Stimulated activated CD4-positive, alpha-beta T cell treated with anti-CD3 and anti-CD28 coated beads, Interleukin-1b, Interleukin-23, amount 100 ng/mL, for 24 hours (primary cell): ENCODE measurements at regions not wholly inside any gene's neighbourhood (a gene's known extent, or its start where the extent isn't known, plus 50 kb on each side); places are given as distances from the start of the nearest gene placed in this dataset.

Experiments
- DNase-seq, 4 experiments: peaks; one replicate each; pipeline ENCODE4 v3.0.0-alpha.2; 2020; ENCODE audit warnings: low read depth in 4 of 4, low spot score in 1 of 4

DNA sequence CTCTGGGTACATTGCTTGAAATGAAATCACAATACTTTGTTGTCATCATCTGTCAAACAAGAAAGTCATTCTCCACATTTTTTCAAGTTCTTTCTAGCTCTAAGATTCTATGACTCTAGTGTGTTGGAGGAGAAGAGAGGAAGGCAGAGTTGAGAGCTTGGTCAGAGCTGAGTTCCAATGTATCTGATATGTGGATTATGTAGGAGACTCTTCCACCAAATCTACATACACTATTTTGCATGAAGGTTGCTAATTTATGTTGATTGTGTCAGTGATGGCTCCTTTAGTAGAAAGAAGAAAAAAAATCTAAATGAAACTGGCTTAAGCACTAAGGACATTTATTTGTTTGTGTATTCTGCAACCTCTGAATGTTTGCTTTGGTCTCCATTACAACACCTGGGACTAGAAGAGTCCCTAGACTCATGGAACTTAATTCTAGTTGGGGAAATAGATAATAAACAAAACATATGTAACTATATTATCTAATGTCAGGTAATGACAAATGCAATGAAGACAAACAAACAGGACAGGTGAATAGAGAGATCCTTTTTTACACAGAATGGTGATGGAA is 691.9 kb downstream of the UQCRFS1 start:
- DNase-seq: no peak

- no peak for DNase-seq
Measured at GRCh38 chr19:28519952-28520861, 692.7 kb downstream of the UQCRFS1 start.

- no peak for DNase-seq
Measured at GRCh38 chr19:28519218-28519779, 693.7 kb downstream of the UQCRFS1 start.

DNA sequence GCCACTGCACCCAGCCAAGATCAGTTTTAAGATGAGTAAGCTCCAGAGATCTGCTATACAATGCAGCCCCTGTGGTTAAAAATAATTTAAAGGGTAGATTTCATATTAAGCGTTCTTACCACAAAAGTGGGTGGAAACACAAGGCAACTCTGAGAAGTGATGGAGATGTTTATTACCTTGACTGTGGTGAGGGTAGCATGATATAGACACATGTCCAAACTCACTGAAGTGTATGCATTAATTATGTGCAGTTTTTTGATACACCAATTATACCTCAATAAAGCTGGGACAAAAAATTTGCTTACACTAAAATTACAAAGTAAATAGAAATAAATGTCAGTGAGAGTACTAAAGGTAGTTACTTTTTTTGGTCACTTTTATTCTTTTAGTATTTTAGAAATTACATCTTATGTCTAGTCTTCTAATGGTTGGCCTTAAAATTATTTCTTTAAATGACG is 696.5 kb downstream of the UQCRFS1 start:
- DNase-seq: no peak

DNA sequence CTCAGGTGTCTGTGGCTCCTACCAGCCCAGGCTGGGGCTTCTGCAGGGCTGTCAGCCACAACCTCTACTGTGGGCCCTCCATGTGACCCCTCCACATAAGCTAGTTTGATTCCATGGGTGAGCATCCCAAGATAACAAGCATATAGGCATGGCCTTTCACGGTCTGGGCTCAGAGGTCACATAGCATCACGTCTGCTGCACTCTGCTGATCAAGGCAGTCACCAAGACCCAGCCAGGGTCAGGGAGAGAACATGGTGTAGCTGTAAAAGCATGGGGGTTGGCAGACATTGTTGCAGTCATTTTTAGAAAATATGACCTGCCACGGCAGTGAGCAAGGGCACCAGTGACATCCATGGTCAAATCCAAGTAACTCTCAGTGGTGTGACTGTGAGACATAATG is 698.8 kb downstream of the UQCRFS1 start:
- DNase-seq: no peak

DNA sequence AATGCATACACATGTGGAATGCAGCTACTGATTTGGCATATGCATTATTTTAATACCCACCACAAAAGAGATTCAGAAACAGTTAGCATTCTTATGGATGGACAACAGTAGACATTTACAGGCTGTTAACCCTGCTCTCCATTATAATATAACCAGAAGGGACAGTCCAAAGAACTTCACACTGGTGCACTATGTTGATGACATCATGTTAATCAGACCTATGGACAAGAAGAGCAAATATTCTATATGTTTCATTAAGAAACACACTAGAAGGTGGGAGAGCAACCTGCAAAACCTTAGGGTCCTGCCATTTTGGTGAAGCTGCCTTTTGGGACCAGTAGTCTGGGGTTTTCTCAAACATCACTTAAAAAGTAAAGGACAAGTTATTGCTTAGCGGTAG is 701.3 kb downstream of the UQCRFS1 start:
- DNase-seq: no peak

DNA sequence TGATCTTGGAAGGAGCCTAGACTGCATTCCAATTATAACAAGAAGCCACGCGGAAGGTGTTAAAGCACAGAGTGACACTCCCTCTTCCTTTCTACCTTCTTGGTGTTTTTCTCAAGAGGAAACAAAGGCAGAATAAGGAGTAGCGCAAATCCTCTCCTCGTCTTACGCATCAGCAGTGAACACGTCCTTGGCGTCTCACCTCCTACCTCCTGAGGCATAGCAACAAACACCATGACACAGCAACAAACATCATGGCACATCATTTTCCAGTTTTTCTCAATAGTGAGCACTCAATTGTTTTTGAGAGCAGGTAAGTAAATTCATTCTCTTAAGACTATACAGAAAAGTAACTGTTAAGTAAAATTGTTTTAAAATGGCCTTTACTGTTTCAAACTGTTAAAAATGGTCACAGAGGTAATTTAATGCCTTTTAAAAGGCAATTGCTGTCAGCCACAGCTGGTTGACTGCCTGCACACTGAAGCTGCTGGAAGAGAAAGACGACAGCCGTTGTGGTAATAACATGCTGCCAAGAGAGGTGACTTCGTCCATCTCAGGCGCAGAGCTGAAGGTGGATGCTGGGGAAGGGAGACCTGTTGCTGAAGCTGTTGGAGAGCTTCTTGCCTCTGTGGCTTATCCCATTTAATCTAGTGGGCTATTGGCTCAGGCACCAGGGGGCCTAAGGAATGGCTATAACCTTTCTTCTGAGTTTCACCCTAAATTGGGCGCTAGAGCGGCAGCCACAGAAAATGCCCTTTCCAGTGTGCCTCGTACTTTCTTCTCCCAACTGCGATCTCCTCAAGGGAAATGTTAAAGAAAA is 703.7 kb downstream of the UQCRFS1 start:
- DNase-seq: no peak

DNA sequence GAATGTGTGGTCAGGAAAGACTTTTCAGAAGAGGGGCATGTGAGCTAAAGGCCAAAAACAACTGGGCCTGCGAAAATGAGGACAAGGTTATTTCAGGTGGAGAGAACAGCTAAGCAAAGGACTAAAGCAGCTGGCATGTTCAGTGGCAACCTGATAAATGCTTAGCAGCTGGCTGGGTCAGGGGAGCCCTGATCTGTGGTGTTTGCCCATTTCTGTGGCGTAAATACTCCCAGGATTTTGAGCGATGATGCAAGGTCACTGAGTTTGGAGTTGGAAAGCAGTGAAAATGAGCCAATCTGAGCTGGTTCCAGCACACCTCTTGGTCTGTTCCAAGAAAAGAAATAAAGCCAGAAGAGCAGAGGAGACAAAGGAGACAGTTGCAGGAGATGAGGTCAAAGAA is 704.3 kb downstream of the UQCRFS1 start:
- no peak for DNase-seq

GRCh38 chr19:28505933-28506332 is 707.0 kb downstream of the UQCRFS1 start:
- DNase-seq: no peak

DNA sequence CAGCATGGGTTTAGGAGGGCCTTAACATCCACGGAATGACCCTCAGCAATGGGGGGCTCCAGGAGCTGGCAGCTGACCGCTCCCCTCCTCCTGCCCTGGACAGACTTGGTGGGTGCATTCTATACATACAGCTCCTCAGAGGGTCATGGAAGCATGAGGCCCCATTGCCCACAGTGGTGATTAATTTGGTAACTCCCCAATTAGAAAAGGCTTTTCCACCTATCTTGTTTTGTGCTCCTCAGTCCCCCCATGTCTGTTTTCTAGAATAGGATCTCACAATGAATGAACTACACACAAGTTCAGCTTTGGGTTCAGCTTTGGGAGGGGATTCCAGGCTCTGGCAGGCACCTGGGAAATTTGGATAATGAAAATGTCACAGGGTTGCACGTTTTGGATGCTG is 707.8 kb downstream of the UQCRFS1 start:
- DNase-seq: no peak

DNA sequence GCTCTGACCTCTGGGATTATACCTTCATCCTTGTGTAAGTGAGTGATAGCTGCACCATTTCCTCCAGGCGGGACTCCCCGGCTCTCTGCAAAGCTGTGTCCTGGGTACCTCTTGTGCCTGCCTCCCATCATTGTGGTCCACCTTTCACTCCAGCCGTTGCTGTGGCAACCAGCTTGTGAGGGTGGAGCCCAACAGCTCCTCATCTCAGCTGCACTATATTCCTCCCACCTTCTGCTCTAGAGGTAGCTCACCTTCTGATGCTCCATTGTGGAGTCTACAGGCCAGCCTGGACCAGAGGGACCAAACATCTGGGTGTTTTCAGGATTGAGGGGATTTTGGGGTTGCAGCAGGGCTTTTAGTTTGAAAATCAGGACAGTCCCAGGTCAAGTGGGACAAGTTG is 708.2 kb downstream of the UQCRFS1 start:
- DNase-seq: no peak

DNA sequence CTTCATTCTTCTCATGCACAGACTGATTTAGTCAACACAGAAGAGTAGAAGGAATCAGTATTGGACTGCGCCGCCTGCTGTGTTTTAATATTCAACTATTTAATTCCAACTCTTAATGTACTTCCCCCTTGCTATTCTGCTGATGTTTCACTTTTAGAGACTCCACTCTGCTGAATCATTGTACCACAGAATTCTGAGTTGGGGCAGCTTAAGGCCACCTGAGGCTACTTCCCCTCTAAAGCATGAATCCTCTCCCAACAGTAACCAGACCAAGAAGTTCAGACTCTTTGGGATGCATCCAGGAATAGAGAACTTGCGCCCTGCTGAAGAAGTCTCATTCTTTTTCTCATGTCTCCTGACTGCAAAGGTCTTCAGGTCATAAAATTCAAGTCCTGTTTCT is 708.8 kb downstream of the UQCRFS1 start:
- no peak for DNase-seq

GRCh38 chr19:28502879-28503734 is 709.8 kb downstream of the UQCRFS1 start:
- DNase-seq: no peak

DNA sequence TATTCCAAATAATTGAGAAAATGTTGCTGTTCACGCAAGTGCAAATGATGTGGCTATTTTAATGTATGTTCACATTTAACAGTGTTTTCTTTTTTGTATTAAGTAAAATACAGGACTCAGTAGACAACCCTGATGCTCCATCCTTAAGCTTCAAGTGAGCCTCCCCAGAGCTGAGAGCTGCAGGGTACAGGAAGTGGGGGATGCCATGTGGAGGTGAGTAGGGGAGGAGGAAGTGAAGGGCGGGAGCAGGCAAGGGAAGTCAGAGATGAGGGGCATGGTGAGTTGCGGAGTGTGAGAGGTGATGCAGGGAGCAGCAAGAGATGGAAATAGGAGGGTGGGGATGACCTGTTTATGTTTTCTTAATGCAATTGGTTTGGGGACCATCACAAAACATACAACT is 711.0 kb downstream of the UQCRFS1 start:
- no peak for DNase-seq

GRCh38 chr19:28500982-28501630 is 711.8 kb downstream of the UQCRFS1 start:
- no peak for DNase-seq

GRCh38 chr19:28500296-28500695 is 712.7 kb downstream of the UQCRFS1 start:
- no peak for DNase-seq

DNA sequence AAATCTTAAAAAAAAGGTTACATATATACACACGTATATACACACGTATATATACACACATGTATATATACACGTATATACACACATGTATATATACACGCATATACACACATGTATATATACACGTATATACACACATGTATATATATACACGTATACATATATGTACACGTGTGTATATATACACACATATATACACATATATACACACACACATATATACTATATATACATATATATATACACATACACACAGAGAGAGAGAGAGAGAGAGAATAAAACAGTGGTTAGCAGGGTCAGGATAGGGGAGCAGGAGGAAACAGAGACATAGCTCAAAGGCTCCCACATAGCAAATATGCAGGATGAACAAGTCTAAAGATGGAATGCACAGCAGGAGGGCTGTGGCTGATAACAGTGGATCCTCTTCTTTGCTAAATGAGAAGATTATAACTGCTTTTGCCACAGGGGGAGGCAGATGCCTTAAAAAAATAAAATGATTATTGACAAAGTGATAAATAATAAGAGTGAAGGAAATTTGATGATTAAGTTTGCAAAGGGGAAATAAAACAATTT is 714.5 kb downstream of the UQCRFS1 start:
- DNase-seq: no peak

- DNase-seq: no peak
Measured at GRCh38 chr19:28497887-28498286, 715.1 kb downstream of the UQCRFS1 start.

DNA sequence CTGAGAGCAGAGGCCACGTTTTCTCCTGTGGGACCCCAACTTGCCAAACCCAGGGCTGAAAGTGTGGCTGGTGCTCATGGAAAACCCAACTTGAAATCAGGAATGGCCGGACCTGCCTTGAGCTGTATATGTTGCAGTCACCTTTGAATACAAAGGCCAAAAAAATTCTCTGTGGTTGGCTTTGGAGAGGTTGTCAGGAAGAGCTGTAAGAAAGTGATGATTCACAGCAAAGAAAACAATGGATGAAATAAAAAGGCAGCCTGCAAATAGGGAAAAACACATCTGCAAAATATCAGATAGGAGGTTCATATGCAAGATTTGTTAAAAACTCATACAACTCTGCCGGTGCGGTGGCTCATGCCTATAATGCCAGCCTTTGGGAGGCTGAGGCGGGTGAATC is 715.8 kb downstream of the UQCRFS1 start:
- DNase-seq: no peak

DNA sequence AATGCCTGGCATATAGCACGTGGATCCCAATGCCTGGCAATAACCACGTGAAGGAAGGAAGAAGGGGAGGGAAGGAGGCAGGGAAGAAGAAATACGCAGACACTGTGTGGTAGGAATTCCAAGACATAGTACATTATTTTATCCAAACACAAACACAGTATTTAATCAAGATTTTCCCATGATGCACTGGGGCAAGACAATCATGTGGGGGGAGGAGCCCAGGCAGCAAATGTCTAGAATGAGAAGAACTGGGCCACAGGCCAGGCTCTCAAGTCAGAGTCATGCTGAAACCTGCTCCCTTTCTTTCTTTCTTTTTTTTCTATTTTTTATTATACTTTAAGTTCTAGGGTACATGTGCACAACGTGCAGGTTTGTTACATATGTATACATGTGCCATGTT is 717.9 kb downstream of the UQCRFS1 start:
- DNase-seq: no peak
